Gastrocnemius medialis (tissue), 4 donors: ENCODE measurements at regions not wholly inside any gene's neighbourhood (a gene's known extent, or its start where the extent isn't known, plus 50 kb on each side); places are given as distances from the start of the nearest gene placed in this dataset.

Source experiments
- ATAC-seq, 2 donors: fragments of 150-250 bp; one replicate each; pipeline ENCODE4 v1.9.1; 2016
- DNase-seq, 2 donors: peaks; one replicate each; pipeline ENCODE4 v3.0.0-alpha.2; 2019
- H3K27ac ChIP-seq, 4 donors: fragments of 200-600 bp; sonication (generic); 1 replicate in 1 of 4; 2 replicates in 3 of 4; pipeline ENCODE4 v1.5.1; 2016 to 2018; ENCODE audit warnings: mild to moderate bottlenecking in 2 of 4, moderate library complexity in 1 of 4
- H3K27me3 ChIP-seq, 3 donors: fragments of 200-600 bp; sonication (generic) in 2 of 3; 1 replicate in 1 of 3; 2 replicates in 2 of 3; pipeline versions ENCODE4 v1.5.1 to v1.6.0; 2016 to 2019; ENCODE audit warnings: mild to moderate bottlenecking in 1 of 3, moderate library complexity in 1 of 3
- H3K36me3 ChIP-seq, 2 donors: fragments of 200-600 bp; sonication (generic) in 1 of 2; one replicate each; pipeline ENCODE4 v1.5.1; 2017 to 2018
- H3K4me1 ChIP-seq, 2 donors: fragments of 200-600 bp; sonication (generic) in 1 of 2; one replicate each; pipeline ENCODE4 v1.5.1; 2016 to 2017; ENCODE audit warnings: mild to moderate bottlenecking in 2 of 2
- H3K4me3 ChIP-seq, 4 donors: fragments of 200-600 bp; sonication (generic) in 3 of 4; 1 replicate in 1 of 4; 2 replicates in 3 of 4; pipeline ENCODE4 v1.5.1; 2016 to 2019; ENCODE audit warnings: mild to moderate bottlenecking in 2 of 4
- H3K9me3 ChIP-seq, 3 donors: fragments of 200-600 bp; sonication (generic) in 2 of 3; 1 replicate in 1 of 3; 2 replicates in 2 of 3; pipeline ENCODE4 v1.5.1; 2016 to 2019
- POLR2A ChIP-seq, 2 donors: fragments of 450-650 bp; IDR thresholded peaks; one replicate each; pipeline ENCODE4 v1.6.1; 2017; ENCODE audit warnings: antibody characterized with exemption in 2 of 2, mild to moderate bottlenecking in 2 of 2, moderate library complexity in 2 of 2
- in situ Hi-C, 4 donors: fragments of 200-750 bp; cut with MboI; loops; one replicate each; pipeline versions ENCODE4 v1.15.0 to v1.8.0; 2017; ENCODE audit warnings: low sequenced_read_pairs in 4 of 4
- intact Hi-C: fragments of 100-400 bp; cut with DNase I; formaldehyde crosslinking; loops from one replicate; pipeline ENCODE4 v1.15.1; 2023; ENCODE audit warnings: low total_unique reads
- TF ChIP-seq, protein P1 (sequence below), 5 experiments: fragments of 450-650 bp in 3 of 5; fragments of 200-600 bp in 2 of 5; sonication (generic) in 2 of 5; IDR thresholded peaks in 4 of 5; conservative IDR thresholded peaks in 1 of 5; 1 replicate in 4 of 5; 2 replicates in 1 of 5; pipeline ENCODE4 v1.5.1; 2016 to 2019; ENCODE audit warnings: antibody characterized with exemption in 5 of 5, mild to moderate bottlenecking in 3 of 5, moderate library complexity in 3 of 5

DNA sequence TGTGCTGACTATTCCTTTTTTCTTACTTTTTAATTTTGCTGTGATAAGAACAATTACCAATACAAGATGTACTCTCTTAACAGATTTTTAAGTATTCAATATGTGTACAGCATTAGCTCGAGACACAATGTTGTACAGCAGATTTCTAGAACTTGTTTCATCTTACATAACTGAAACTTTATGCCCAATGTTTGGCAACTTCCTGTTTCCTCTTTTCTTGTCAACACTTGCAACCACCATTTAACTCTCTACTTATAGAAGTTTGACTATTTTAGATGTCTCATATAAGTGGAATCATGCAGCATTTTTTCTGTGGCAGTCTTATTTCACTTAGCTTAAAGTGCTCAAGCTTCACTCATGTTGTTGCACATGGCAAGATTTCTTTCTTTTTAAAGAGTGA, 1426.8 kb downstream of the SLITRK5 start:
- Histone ChIP-seq H3K27ac (no peak overlapping the region), H3K27me3 (no peaks in the 10 kb centered on the region), H3K4me1 (no peaks in the 10 kb centered on the region), H3K4me3 (no peak overlapping the region), H3K9me3 (no peaks in the 10 kb centered on the region), H3K36me3 (no peaks in the 10 kb centered on the region)
- TF ChIP-seq, protein P1, sequence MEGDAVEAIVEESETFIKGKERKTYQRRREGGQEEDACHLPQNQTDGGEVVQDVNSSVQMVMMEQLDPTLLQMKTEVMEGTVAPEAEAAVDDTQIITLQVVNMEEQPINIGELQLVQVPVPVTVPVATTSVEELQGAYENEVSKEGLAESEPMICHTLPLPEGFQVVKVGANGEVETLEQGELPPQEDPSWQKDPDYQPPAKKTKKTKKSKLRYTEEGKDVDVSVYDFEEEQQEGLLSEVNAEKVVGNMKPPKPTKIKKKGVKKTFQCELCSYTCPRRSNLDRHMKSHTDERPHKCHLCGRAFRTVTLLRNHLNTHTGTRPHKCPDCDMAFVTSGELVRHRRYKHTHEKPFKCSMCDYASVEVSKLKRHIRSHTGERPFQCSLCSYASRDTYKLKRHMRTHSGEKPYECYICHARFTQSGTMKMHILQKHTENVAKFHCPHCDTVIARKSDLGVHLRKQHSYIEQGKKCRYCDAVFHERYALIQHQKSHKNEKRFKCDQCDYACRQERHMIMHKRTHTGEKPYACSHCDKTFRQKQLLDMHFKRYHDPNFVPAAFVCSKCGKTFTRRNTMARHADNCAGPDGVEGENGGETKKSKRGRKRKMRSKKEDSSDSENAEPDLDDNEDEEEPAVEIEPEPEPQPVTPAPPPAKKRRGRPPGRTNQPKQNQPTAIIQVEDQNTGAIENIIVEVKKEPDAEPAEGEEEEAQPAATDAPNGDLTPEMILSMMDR (IDR thresholded peaks at IDR 0.05 in 4 of 5, conservative IDR thresholded peaks at IDR 0.05 in 1 of 5) = no peak
- no peak for TF ChIP-seq POLR2A (IDR thresholded peaks at IDR 0.05)
- intact Hi-C loops = no loop called here
- in situ Hi-C loops = no loop called here
- DNase-seq (no peak), ATAC-seq (no peak)

DNA sequence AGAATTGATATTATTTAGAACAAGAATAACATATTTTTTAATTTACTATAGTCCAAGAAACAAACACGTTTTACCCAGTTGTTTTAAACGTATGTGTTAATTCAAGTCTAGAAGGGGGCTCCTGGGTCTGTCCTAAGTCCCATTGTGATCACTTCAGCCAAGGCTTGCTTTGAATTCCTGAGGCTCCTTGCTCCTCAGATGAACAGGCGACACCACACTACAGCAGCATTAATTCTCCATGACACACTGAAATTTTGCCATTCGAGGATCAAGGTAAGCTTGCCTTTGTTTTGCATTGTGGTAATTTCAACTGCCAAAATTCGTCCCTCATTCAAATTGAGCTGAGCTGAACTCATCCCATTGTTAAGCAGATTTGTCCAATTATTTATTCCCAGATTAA, 1442.6 kb downstream of the SLITRK5 start:
- ATAC-seq (no peak), DNase-seq (no peak)
- no peaks in the 10 kb centered on the region for H3K27me3 ChIP-seq
- H3K4me3 ChIP-seq = no peak overlapping the region
- no peaks in the 10 kb centered on the region for H3K4me1 ChIP-seq
- H3K27ac ChIP-seq = no peak overlapping the region
- no peaks in the 10 kb centered on the region for H3K36me3 ChIP-seq
- intact Hi-C loops (no loop called here), in situ Hi-C loops (no loop called here)
- no peaks in the 10 kb centered on the region for H3K9me3 ChIP-seq
- no peak for TF ChIP-seq POLR2A (IDR thresholded peaks at IDR 0.05)
- TF ChIP-seq, protein P1 (IDR thresholded peaks at IDR 0.05 in 4 of 5, conservative IDR thresholded peaks at IDR 0.05 in 1 of 5) = no peak

DNA sequence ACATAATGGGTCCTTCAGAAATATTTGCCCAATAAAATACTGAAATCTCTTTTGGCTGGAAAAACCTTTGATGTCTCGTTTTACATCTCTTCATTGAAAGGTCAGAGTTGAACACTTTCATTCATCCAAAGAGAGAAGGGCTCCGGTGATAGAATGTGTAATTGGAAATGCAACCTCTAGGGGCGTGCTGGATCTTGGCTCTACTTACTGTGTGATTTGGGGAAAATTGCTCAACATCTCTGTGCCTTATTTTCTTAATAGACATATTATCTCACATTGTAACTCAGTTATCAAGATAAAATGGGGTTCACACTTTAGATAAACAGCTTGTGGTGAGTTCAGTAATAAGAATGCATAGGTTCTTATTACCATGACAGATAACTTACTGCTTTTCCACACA, 1444.1 kb downstream of the SLITRK5 start:
- Histone ChIP-seq H3K4me3 (no peak overlapping the region), H3K27ac (no peak overlapping the region), H3K9me3 (no peaks in the 10 kb centered on the region), H3K4me1 (no peaks in the 10 kb centered on the region), H3K27me3 (no peaks in the 10 kb centered on the region), H3K36me3 (no peaks in the 10 kb centered on the region)
- in situ Hi-C loops (no loop called here), intact Hi-C loops (no loop called here)
- TF ChIP-seq, protein P1 (IDR thresholded peaks at IDR 0.05 in 4 of 5, conservative IDR thresholded peaks at IDR 0.05 in 1 of 5) = no peak
- no peak for TF ChIP-seq POLR2A (IDR thresholded peaks at IDR 0.05)
- no peak for ATAC-seq
- DNase-seq = no peak

DNA sequence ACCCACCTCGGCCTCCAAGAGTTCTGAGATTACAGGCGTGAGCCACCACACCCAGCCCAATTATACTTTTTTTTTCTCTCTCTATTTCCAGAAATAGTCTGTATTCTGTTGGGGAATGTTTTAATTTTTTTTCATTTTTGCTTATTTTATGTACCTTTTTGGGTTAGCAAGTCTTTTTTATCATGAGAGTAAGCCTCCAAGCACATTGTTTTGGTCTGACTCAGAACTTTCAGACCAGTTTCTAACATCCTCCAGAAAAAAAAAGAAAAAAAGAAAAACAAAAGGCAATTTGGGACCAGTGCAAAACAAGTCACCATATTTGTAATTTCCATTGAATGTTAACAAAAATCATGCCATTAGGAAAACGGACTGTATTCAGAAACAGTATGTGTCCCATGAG, 1465.5 kb downstream of the SLITRK5 start:
- TF ChIP-seq POLR2A (IDR thresholded peaks at IDR 0.05) = no peak
- TF ChIP-seq, protein P1 (IDR thresholded peaks at IDR 0.05 in 4 of 5, conservative IDR thresholded peaks at IDR 0.05 in 1 of 5) = no peak
- no peak for DNase-seq
- H3K27me3 ChIP-seq = no peaks in the 10 kb centered on the region
- H3K27ac ChIP-seq = no peak overlapping the region
- H3K9me3 ChIP-seq = no peaks in the 10 kb centered on the region
- no peaks in the 10 kb centered on the region for H3K36me3 ChIP-seq
- in situ Hi-C loops = no loop called here
- H3K4me1 ChIP-seq = no peaks in the 10 kb centered on the region
- ATAC-seq = no peak
- intact Hi-C loops = no loop called here
- H3K4me3 ChIP-seq = no peak overlapping the region

DNA sequence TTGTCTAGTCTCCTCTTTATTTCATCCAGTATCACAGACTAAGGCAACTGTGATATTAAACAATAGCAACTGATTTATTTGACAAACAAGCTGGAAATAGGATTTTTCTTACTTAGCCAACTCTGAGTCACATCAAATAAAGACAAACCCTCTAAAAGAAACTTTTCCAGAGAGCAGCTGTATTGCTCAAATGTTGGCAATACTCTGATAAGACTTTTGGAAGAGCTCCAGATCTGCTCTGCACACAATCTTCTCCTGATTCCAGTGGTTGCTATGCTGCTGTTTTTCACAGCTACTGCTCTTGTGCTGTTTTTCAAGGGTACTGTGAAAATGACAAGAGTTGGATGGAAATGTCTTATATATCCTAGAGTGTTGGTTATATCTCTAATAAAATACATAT, 1479.2 kb downstream of the SLITRK5 start:
- H3K27me3 ChIP-seq = no peaks in the 10 kb centered on the region
- no peak for ATAC-seq
- DNase-seq = no peak
- TF ChIP-seq POLR2A (IDR thresholded peaks at IDR 0.05) = no peak
- TF ChIP-seq, protein P1 (IDR thresholded peaks at IDR 0.05 in 4 of 5, conservative IDR thresholded peaks at IDR 0.05 in 1 of 5) = no peak
- no peaks in the 10 kb centered on the region for H3K4me1 ChIP-seq
- H3K9me3 ChIP-seq = no peaks in the 10 kb centered on the region
- intact Hi-C loops (no loop called here), in situ Hi-C loops (no loop called here)
- H3K36me3 ChIP-seq = no peaks in the 10 kb centered on the region
- no peak overlapping the region for H3K4me3 ChIP-seq
- no peak overlapping the region for H3K27ac ChIP-seq
